ENCODE measurements at regions not wholly inside any gene's neighbourhood (a gene's known extent, or its start where the extent isn't known, plus 50 kb on each side); places are given as distances from the start of the nearest gene placed in this dataset.

DNA sequence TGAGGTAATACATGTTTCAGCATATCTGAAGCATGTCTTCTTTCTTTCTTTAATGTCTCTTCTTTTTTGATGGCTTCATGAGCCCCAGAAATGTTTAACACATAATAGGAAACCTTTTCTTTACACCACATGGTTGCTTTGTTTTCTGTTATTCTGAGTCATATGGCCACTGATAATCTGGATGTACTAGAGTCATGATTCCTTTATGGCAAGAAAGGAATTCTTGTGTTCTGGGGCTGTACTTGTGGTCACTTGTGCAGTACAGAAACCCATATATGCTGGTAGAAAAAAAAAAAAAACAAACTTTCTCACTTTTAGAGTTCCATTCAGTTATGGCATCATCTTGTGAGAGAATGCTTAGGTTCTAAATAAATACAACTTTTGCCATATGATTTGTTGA, 1669.3 kb upstream of the CDH9 start:
- TF ChIP-seq, protein P1, sequence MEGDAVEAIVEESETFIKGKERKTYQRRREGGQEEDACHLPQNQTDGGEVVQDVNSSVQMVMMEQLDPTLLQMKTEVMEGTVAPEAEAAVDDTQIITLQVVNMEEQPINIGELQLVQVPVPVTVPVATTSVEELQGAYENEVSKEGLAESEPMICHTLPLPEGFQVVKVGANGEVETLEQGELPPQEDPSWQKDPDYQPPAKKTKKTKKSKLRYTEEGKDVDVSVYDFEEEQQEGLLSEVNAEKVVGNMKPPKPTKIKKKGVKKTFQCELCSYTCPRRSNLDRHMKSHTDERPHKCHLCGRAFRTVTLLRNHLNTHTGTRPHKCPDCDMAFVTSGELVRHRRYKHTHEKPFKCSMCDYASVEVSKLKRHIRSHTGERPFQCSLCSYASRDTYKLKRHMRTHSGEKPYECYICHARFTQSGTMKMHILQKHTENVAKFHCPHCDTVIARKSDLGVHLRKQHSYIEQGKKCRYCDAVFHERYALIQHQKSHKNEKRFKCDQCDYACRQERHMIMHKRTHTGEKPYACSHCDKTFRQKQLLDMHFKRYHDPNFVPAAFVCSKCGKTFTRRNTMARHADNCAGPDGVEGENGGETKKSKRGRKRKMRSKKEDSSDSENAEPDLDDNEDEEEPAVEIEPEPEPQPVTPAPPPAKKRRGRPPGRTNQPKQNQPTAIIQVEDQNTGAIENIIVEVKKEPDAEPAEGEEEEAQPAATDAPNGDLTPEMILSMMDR (IDR thresholded peaks at IDR 0.05) = no peak
- no peak for TF ChIP-seq POLR2A (IDR thresholded peaks at IDR 0.05)

All from Peyer's patch (tissue), 4 donors.